ENCODE measurements at regions not wholly inside any gene's neighbourhood (a gene's known extent, or its start where the extent isn't known, plus 50 kb on each side); places are given as distances from the start of the nearest gene placed in this dataset.

DNA sequence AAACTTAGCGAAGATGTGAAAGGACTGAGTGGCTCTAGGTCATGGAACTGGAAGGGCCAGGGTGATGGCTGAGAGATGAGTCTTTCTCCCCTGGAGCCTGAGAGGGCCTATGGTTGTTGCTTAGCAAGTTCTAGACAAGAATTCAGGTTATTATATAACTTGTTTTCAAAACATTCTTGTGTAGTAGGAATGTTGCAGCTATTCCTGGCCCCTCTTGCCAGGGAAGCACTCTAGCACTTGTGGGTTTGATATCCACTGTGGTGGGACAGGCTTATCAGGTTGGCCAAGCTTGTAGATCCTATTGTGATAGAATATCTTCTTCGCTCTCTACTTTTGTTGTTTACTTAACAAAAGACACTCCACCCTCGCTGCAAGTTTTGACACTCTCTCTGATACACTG is 211.8 kb upstream of the CITED2 start:
- no peak for TF ChIP-seq POLR2A (IDR thresholded peaks at IDR 0.05)
- no peak for TF ChIP-seq POLR2AphosphoS5 (IDR thresholded peaks at IDR 0.05)
- TF ChIP-seq, protein P1, sequence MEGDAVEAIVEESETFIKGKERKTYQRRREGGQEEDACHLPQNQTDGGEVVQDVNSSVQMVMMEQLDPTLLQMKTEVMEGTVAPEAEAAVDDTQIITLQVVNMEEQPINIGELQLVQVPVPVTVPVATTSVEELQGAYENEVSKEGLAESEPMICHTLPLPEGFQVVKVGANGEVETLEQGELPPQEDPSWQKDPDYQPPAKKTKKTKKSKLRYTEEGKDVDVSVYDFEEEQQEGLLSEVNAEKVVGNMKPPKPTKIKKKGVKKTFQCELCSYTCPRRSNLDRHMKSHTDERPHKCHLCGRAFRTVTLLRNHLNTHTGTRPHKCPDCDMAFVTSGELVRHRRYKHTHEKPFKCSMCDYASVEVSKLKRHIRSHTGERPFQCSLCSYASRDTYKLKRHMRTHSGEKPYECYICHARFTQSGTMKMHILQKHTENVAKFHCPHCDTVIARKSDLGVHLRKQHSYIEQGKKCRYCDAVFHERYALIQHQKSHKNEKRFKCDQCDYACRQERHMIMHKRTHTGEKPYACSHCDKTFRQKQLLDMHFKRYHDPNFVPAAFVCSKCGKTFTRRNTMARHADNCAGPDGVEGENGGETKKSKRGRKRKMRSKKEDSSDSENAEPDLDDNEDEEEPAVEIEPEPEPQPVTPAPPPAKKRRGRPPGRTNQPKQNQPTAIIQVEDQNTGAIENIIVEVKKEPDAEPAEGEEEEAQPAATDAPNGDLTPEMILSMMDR (IDR thresholded peaks at IDR 0.05): no peak
- no peak for TF ChIP-seq EP300 (IDR thresholded peaks at IDR 0.05)
